SKM-1 (cell line): ENCODE measurements at regions not wholly inside any gene's neighbourhood (a gene's known extent, or its start where the extent isn't known, plus 50 kb on each side); places are given as distances from the start of the nearest gene placed in this dataset.
"Not testable (repeated sequence)": the region's sequence is repeated elsewhere in the genome, so short reads cannot be mapped to it uniquely, and the experiment has no call there.

Experiments
- DNase-seq: peaks from one replicate; lab custom pipeline; 2025; ENCODE audit not compliant: unreplicated experiment; lab: John Stamatoyannopoulos, UW

DNA sequence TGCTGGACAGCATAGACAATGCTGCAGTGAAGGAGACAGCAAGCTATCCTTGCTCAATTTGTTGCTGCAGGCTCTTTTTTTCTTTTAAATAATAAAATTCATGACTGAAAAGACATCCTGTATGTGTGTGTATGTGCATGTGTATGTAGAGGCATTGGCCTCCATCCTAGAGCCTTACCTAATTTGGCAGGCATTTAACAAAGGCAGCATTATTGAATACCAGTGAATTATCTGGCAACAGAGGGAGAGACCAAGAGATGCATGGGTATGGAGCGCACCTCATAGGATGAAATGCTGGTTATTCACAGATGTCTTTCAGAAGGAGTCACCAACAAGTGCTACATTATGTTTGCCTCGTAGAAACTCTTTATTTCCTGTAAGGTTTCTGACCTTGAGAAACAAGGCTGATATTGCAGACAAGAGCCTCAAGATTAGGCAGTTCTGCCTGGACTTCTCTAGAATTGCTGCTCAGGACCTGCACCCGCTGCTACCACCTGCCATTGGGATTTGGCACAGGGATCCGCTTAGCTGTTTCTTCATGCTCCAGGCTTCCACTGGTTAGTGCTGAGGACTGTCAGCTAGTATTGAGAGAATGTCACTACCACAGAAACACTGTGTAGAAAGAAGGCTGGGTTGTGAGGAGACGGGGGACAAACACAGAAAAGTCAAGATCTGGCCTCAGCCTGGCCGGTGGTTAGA lies 247.7 kb upstream of the RFX3 start:
- no peak for DNase-seq

DNA sequence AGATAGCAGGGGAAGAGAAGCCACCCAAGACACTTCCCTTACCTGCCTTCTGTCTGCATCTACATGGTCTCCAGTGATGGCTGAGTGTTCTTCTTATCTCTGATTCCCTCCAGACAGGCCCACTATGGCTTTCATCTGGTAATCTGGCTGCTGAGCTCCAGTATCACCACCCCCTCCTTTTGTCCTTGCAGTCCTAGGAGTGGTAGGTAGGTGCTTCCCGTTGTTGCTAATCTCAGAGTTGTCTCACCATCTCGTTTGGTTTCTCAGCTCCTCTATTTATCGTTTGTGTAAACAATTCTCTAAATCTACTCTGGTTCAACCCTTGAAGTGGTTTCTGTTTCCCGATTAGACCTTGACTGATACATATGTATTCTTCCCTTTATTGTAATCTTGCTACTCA lies 243.8 kb upstream of the RFX3 start:
- no peak for DNase-seq

DNA sequence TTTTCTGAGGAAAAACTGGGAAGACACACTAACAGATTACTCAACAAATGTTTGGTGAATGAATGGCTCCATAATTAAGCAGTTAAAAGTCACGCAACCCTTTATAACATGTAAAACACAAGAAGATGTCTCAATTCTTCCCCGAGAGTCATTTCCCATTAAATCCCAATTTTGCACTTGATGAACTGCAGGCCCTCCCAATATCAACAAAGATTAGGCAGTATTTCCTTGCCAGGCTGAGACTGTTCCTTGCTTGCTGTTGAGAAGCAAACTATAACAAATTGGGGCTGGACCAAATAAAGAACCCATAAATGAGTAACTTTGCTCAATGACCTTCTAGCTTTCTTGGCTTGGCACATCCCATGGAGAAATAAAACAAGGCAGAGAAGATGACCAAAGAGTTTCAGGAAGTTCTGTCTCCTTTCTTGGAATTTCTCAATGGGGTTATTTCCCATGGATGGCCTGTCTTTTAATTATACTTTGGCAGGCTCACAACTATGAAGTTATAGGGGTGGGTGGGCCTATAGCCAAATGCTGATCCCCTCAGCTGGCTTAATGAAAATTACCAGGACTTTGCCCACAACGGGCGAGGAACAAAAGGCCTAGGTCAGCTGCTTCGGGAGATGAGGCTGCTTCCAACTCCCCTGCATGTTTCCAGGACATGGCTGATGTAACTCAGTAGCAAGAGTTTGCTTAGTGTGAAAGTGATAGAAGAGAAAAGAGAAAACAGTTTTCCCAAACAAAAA lies 243.1 kb upstream of the RFX3 start:
- DNase-seq = no peak

DNA sequence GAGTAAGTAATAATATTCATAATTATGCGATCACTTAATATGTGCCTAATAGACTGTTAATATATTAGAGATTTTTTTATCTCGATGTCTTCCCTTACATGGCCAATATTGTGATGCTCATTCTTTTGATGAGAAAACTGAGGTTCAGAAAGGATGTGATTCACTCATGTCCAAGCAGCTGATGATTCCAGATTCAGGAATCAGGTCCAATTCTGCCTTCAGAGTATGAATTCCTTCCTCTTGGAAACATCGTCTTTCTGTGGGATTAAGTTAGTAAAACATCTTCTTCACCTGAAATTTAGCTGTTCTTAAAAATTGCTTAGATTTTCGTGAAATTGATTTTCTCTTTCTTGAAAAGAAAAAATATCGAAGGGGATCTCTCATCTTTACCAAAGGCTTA lies 242.5 kb upstream of the RFX3 start:
- no peak for DNase-seq

DNA sequence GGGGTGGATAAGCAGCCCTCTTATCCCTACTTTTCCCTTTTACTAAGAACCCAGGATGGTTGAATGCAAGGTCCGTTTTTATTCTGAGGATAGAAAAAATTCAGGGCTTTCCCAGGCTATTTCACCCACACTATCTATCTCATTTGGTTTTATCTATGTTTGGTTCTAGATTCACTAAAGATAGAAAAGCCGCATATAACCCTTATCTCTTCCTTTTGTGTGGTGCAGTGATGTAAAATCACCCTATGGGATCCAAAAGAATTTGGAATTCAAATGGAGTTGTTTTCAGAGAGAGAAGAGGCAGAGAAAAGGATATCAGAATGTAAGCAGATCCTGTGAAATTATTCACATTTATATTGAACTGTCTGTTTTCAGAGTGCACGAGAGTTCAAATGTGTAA lies 236.3 kb upstream of the RFX3 start:
- no peak for DNase-seq

DNA sequence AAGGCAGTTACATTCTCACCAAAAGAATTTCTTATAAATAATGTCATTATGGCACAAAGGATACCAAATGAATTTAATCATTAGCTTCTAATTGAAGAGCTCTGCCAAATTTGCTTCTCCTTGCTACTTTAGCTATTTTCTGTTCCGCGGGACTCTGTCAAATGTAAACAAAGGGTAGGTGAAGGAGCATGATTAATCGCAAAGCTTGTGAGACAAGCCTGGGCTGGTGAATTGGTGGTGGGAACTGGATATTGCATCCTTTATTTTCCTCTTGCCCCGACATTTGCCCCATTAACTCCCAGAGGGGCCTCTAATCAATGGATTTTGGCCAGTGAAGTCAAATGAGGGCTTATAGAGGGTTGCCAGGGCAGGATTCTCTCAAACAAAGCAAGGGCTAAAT lies 234.2 kb upstream of the RFX3 start:
- DNase-seq = no peak

DNA sequence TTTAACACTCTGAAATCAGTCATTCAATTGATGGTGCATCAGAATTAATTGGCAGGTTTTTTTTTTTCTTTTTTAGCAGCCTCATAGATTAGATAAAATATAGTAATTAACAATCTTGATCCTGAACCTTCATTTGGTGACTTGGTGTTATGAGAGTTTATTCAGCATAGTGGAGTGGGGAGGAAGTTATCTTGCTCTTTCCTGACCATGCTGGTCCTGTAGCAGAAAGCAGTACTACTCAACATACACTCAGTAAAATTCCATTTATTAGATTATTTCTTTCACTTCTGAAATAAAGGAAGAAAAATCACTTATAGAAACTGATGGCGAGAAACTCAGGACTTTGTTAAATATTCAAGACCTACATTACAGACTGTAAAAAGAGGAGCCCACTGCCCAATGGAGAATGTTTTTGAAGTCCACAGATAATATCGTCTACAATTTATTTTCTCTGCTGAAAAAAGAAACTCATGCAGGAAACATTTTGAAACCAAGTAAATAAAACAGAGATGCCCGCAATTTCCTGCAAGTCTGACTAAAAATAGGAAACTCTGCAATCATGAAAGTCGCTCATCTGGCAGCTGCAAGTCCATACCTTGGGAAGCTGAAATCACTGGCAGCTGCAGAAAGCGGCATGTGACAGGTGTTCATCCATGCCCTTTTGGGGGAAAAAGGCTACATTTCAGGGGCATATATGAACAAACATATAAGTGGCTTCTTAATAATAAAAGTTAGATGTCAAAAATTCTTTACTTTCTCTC lies 233.2 kb upstream of the RFX3 start:
- DNase-seq = no peak

DNA sequence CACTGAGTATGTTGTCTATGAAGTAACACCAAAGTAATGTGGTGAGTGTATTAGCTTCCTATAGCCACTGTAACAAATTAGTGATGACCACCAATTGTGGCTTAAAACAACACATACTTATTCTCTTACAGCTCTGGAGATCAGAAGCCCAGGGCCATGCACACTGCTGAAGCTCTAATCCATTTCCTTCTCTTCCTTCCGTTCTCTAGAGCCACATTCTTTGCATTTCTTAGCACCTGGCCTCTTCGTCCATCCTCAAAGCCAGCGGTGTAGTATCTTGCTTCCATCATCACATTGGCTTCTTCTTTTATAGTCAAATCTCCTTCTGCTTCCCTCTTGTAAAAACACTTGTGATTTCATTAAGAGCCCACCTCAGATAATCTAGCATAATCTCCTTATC lies 230.3 kb upstream of the RFX3 start:
- DNase-seq = no peak

DNA sequence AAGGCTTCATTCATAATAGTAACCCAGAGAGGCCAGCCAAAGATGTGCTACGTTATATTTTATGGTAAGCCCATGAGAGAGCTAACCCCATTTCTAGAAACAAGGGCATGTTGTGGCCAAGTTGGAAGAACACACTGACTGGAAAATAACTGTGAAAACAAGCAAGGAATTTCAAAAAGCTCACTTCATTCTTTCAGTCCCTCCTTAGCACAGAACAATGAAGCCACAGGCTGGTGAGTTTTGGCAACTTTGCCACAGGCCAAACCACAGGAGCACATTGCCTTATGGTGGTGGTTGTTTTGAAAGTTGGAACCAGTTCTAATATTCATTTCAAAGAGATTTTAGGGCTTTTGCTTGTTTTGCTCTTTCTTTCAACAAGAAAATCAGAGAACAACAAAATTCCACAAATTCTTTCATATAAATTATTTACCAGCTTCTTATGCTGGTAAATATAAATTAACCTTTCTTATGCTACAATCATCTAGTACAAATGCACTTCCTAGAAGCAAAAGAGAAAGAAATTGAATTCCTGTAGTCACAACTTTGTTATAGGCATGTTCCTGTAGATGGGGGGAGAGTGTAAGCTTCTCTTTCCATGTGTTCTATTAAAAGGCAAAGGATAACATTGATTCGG lies 225.4 kb upstream of the RFX3 start:
- DNase-seq = no peak

DNA sequence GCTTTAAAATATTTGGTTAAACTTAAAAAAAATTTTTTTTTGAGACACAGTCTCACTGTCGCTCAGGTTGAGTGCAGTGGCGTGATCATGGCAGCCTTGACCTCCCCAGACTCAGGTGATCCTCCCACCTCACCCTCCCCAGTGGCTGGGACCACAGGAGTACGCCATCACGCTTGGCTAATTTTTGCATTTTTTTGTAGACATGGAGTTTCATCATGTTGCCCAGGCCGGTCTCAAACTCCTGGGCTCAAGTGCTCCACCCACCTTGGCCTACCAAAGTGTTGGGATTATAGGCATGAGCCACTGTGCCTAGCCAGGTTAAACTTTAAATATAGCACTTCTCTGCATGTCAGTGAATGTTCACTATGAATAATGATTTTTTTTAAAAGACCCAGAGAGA lies 224.5 kb upstream of the RFX3 start:
- DNase-seq = no peak

DNA sequence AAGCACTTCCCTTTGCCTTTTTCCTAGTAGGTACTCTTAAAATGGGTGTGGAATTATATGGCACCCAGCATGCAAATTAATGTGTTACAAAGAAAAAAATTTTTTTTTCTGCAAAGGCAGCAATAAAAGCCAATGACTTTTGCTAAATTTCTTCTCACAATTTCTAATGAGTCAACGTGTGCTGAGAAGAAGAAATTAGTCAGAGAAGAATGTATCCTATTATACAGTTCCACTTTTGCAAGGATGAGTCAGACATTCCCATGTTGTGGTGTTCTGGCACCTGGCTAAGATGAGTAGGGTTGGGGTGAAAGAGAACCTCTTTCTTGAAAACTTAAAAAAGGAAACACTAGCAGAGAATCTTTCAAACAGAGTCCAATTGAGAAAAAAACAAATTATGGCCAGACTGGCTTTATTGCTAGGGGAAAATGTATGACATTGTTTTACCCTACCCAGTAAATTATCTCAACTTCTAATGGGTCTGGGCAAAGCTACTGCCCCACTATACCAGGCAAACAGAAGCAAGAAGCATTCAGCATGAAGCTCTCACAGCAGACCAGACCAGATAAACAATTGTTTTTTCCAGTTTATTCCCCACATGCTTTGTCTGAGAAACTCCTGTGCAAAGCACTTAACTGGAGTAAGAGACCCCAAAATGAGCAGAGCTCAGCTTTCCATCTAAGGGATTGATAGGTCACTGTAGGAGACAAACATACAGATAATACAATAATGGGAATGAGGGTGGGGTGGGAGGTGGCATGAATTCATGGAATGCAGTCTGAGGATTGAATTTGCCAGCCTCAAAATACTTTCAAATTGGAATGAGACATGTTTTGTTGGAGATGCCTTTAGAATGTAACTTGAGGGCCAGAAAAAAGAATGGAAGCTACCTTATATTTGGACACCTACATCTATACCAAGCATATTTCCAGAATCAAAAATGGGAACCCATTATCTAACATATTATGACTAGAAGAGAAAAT lies 220.8 kb upstream of the RFX3 start:
- DNase-seq = no peak

DNA sequence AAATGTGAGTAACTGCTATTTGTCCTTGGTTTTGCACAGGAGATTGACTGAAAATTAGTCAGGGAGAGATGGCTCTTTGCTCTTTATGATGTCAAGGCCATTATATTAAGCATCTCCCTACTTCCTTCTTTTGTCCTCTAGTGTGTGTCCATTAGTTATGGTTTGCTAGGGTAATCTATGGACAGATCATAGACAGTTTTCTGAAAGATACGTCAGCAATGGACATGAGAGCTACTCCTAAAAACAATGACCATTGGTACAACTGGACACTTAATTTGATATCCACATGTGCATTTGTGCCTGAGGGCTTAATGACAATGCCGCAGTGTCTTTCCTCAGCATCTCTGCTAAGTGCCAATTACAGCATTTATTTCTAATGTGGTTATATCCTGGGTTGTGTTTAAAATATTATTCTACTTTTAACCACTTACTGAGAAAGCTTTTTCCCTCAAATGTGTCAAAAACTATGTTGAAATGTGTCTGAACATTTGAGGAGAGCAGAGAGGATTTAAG lies 218.2 kb upstream of the RFX3 start:
- DNase-seq = no peak

DNA sequence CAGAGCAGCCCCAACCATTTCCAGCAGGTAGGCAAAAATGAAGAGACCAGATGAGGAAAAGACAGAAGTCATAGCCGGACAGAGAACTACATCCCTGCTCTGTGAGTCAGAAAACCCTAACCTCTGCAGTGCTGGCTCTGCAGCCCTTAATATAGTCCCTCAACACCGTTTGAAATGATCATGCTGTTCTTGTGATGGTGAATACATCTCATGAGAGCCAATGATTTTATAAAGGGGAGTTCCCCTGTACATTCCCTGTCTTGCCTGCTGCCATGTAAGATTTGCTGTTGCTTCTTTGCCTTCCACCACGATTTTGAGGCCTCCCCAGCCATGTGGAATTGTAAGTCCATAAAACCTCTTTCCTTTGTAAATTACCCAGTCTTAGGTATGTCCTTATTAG lies 216.8 kb upstream of the RFX3 start:
- no peak for DNase-seq

DNA sequence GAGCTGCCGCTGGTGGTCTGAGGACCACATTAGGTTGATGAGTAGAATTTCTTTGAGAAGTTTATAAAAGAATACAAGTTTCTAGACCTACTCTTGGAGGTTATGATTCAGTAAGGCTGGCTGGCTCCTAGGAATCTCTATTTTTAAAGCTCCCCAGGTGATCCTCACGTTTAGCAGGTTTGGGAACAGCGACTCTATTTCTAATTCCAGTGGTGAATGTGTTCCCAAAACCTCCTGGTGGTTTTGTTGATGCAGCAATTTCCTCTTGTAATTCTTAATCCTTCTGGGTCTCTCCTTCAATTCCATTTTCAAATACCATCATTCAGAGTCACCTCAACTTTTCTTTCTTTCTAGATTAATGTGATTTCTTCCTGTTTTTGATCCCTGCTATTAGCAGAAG lies 215.9 kb upstream of the RFX3 start:
- no peak for DNase-seq

DNA sequence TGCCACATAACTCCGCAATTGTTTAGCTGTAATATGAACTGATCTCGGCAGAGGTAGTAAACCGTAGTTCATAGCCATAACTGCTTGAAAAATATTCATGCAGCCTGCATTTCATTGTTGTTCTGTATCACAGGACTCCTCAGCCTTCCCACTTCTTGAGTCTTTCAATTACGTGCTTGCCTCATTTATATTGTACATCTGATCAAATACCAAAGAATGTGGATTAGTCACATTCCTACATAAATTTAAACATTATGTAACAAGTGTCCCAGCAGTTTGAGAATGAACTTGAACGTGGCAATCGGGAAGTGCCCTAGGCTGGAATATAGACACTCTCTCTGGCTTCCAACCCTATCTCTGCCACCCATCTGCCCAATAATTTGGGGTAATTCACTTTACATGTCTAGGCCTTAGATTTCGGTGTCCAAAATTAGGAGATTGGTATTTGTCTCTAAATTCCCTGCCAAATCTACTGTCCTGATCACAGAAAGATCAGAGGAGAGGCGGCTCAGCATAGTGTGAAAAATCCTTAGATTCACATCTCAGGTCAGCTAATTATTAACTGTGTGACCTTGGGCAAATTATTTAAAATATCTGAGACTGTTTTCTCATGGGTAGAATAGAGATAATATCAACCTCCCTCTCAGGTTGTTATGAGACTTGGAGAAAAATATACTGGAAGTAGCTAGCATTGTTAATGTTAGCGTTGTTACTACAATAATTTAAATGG lies 215.1 kb upstream of the RFX3 start:
- DNase-seq = no peak

DNA sequence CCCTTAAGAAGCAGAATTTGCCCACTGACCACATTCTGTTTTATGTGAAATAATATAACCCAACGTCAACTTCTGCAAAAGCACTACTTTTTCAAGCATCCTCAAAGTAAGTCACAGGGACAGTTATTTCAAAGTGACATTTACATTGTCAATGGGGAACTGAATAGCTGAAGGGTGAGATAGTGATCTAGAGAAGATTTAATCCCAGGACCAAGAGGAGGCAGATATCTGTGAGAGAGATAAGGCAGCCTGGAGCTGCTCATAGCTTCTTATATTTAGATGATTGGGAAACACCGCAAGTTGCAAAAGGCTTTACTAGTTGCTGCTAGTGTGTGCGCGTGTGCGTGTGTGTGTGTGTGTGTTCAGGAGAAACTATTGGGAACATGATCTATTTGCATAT lies 210.4 kb upstream of the RFX3 start:
- DNase-seq = peak; percentile 64

DNA sequence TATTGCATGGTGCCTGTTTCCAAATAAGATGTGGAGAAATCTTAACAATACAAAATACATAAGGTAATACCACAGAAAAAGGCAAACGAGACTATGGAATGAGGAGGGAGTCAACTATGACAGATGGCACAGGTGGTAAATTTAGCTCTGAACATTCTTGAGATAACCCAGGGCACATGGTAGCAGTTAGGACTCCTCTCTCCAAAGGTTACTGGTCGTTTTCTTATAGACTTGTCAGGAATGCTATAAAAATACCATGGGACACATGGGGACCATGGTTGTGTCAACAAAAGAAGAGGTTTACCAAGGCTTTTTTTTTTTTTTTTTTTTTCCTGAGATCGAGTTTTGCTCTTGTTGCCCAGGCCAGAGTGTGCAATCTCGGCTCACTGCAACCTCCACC lies 209.4 kb upstream of the RFX3 start:
- no peak for DNase-seq

DNA sequence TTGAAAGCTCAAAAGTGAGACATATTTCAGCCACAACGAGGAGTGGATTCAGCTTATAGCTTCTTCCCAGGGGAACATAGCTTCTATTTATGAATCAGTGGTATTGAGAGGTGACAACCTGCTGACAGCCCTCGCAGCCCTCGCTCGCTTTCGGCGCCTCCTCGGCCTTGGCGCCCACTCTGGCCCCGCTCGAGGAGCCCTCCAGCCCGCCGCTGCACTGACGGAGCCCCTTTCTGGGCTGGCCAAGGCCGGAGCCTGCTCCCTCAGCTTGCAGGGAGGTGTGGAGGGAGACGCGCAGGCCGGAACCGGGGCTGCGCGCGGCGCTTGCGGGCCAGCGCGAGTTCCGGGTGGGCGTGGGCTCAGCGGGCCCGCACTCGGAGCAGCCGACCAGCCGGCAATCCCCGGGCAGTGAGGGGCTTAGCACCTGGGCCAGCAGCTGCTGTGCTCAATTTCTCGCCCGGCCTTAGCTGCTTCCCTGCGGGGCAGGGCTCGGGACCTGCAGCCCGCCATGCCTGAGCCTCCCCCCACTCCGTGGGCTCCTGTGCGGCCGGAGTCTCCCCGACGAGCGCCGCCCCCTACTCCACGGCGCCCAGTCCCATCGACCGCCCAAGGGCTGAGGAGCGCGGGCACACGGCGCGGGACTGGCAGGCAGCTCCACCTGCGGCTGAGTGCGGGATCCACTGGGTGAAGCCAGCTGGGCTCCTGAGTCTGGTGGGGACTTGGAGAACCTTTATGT lies 207.9 kb upstream of the RFX3 start:
- DNase-seq = not testable (repeated sequence)

DNA sequence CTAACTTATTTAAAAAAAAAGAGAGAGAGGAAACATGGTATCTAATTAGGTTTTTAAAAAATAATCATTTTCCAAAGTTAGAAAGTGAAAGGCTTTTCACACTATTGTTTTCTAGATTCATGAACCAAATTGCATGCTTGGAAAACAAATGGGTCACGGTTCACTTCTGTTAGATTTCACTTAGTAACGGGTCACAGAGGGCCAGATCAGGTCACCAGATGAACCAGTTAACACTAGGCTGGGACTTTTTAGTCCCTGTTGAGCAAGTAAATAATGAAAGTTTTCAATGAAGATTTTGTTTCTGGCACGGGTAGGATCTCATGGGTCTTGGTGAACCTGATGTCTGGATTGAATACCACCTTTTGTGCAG lies 207.2 kb upstream of the RFX3 start:
- DNase-seq = no peak
